ENCODE measurements at regions not wholly inside any gene's neighbourhood (a gene's known extent, or its start where the extent isn't known, plus 50 kb on each side); places are given as distances from the start of the nearest gene placed in this dataset.

GRCh38 chr3:42019144-42019952, 57.4 kb upstream of the ULK4 start:
- H3K4me3 ChIP-seq = no peak overlapping the region
- H3K4me1 ChIP-seq = peaks cover 19% of the 10 kb centered on the region
- no peak overlapping the region for H3K27ac ChIP-seq
- H3K9ac ChIP-seq (ENCODE audit: low read depth in 2 of 2, low read length in 2 of 2) = no peak overlapping the region
- DNase-seq = peak; percentile 68
- TF ChIP-seq CTCF (IDR thresholded peaks at IDR 0.05) = no peak
- H3K27me3 ChIP-seq = no peaks in the 10 kb centered on the region
- H3K36me3 ChIP-seq = no peaks in the 10 kb centered on the region
- no peaks in the 10 kb centered on the region for H3K9me3 ChIP-seq
- intact Hi-C loops (cut with DNase I) = no loop called here

DNA sequence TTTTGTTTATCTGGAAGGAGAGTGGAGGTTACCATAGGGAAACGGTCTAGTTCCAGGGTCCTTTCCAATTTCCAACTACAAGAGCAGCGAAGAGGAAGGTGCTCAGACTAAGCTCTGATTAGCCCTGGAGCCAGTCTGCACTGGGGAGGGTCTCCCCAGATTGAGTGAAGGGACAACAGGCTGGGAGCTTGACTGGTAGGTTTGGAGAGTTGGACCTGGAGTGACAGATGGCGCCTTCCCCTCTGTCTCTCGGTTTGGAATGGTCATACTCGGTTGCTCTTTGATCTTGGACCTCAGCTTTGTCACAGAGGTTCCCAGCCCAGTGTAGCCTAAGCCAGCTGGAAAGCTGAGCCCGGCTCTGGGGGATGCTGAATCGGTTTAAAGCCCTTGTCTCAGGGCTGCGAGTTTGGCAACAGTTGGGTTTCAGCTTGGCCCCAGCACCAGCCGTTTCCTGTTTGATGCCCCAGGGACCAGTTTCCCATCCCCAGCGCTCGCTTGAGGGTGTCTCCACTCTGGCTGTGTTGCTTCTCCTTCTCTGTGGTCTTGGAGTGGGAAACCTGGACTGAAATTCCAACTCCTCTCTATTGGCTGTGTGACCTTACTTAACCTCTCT, 53.1 kb upstream of the ULK4 start:
- Histone ChIP-seq H3K9ac (ENCODE audit: low read depth in 2 of 2, low read length in 2 of 2) (peak overlapping the region; percentile 96 to 99), H3K4me1 (peaks cover 12% of the 10 kb centered on the region), H3K4me3 (peak overlapping the region; percentile 83), H3K27ac (peak overlapping the region; percentile 71), H3K9me3 (no peaks in the 10 kb centered on the region), H3K27me3 (no peaks in the 10 kb centered on the region), H3K36me3 (no peaks in the 10 kb centered on the region)
- TF ChIP-seq CTCF (IDR thresholded peaks at IDR 0.05) = no peak
- intact Hi-C loops (cut with DNase I) = loop anchor here (5.0 kb wide), 1 partner anchor 82 kb away; no protein-coding TSS in a partner anchor
- DNase-seq = peak; percentile 61

GRCh38 chr3:42014458-42014920, 52.6 kb upstream of the ULK4 start:
- Histone ChIP-seq H3K36me3 (no peaks in the 10 kb centered on the region), H3K27me3 (no peaks in the 10 kb centered on the region), H3K4me3 (peak overlapping the region; percentile 83), H3K4me1 (peaks cover 12% of the 10 kb centered on the region), H3K27ac (peak overlapping the region; percentile 71), H3K9ac (ENCODE audit: low read depth in 2 of 2, low read length in 2 of 2) (peak overlapping the region; percentile 96 to 99), H3K9me3 (no peaks in the 10 kb centered on the region)
- no peak for DNase-seq
- TF ChIP-seq CTCF (IDR thresholded peaks at IDR 0.05) = no peak
- intact Hi-C loops (cut with DNase I) = loop anchor here (5.0 kb wide), 1 partner anchor 83 kb away; no protein-coding TSS in a partner anchor

DNA sequence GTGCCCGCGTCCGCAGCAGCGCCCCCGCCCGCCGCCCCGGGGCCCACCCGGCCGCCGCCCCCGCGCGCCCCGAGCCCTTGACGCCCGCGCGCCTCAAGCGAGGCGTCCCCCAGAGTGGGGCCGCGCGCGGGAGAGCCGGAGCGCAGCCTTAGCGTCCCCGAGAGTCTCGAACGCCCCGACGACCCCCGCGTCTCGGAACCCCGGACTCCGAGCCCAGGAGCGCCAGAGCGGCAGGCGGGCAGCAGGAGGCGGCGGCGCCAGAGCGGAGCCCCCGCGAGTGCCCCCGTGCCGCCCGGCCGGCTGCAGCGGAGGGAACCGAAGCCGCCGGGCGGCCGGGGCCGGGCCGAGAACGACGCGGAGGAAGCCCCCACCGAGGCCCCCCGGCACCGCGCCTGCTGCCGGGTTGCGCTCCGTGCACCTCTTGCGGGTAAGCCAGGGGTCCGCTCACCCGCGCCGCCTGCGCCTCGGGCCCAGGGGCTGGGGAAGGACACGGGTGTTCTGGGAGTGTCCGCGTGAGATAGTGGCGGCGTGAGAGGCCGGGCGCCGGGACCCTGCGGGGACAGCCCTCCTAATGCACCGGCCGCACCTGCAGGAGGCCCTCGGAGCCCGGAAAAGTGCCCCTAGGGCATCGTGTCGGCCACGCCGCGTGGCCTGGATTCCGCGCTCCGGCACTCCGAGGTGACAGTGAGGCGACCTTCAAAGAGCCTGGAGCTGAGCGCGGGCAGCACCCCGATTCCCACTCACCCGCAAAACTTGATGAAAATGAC, 52.0 kb upstream of the ULK4 start:
- Histone ChIP-seq H3K9me3 (no peaks in the 10 kb centered on the region), H3K27ac (peak overlapping the region; percentile 71), H3K4me3 (peak overlapping the region; percentile 83), H3K9ac (ENCODE audit: low read depth in 2 of 2, low read length in 2 of 2) (peak overlapping the region; percentile 96 to 99), H3K27me3 (no peaks in the 10 kb centered on the region), H3K4me1 (peaks cover 8% of the 10 kb centered on the region), H3K36me3 (no peaks in the 10 kb centered on the region)
- TF ChIP-seq CTCF (IDR thresholded peaks at IDR 0.05) = no peak
- DNase-seq = peak; percentile 43
- intact Hi-C loops (cut with DNase I) = loop anchor here (5.0 kb wide), 1 partner anchor 83 kb away; no protein-coding TSS in a partner anchor
